ENCODE measurements at regions not wholly inside any gene's neighbourhood (a gene's known extent, or its start where the extent isn't known, plus 50 kb on each side); places are given as distances from the start of the nearest gene placed in this dataset.
"Not testable (repeated sequence)": the region's sequence is repeated elsewhere in the genome, so short reads cannot be mapped to it uniquely, and the experiment has no call there.

DNA sequence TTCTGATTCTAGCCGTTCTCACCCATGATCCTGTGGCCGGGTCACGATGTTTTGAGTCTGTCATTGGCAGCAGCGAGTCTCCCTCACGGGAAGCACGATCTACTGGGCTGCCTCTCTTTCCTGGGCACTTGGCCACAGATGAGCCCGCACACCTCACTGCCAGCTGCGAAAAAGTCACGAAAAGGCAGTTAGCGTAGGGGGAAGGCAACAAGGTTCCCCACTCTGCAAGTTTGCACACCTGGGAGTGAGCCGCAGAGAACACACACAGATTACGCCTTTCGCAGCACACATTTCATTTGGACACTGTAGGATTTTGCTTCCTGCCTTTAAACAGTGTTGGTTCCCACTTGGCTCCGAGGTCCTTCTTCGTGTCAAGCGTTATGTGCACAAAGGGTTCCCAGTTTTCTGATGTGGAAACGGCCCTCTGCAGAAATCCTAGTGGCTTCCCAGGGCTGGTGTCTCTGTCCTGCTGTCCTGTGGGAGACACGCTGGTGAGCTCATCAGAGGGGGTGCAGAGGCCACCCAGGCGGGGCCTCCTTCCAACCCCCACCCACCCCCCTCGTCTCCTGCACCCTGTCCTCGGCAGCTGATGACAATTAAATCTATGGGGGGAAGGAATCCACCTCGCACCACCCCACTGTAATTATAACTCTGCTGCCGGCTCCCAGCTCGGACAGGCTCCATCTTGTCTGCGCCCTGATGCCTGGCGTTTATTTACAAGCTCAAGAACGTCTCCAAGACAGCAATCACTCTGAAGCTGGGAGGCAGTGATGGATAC, 157.3 kb upstream of the SALL3 start:
- no peak for DNase-seq (ENCODE audit: low read depth)
- no peak overlapping the region for H3K4me3 ChIP-seq (ENCODE audit: low read depth, low read length)
- no peaks in the 10 kb centered on the region for H3K36me3 ChIP-seq (ENCODE audit: control insufficient read depth, insufficient read depth, low read length)
- TF ChIP-seq, protein P1, sequence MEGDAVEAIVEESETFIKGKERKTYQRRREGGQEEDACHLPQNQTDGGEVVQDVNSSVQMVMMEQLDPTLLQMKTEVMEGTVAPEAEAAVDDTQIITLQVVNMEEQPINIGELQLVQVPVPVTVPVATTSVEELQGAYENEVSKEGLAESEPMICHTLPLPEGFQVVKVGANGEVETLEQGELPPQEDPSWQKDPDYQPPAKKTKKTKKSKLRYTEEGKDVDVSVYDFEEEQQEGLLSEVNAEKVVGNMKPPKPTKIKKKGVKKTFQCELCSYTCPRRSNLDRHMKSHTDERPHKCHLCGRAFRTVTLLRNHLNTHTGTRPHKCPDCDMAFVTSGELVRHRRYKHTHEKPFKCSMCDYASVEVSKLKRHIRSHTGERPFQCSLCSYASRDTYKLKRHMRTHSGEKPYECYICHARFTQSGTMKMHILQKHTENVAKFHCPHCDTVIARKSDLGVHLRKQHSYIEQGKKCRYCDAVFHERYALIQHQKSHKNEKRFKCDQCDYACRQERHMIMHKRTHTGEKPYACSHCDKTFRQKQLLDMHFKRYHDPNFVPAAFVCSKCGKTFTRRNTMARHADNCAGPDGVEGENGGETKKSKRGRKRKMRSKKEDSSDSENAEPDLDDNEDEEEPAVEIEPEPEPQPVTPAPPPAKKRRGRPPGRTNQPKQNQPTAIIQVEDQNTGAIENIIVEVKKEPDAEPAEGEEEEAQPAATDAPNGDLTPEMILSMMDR (IDR thresholded peaks at IDR 0.05; ENCODE audit: insufficient read depth, low read length, poor library complexity, severe bottlenecking) = no peak
- H3K27me3 ChIP-seq (ENCODE audit: control insufficient read depth, insufficient read depth, low read length) = no peaks in the 10 kb centered on the region

DNA sequence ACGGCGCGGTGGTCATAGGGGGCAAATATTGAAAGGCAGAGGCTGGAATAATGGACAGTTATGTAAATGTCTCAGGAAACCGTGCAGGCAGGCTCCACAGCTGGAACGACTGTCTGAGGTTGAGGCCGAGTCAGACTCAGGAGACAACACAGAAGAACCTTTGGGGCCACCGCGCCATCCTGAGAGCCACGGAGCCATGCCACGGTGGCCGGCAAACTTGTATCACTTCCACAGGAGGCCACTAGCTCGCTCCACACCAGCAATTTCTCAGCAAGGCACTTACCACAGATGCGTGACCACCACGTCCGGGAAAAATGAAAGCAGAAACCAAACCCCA, 156.7 kb upstream of the SALL3 start:
- Histone ChIP-seq H3K4me3 (ENCODE audit: low read depth, low read length) (no peak overlapping the region), H3K27me3 (ENCODE audit: control insufficient read depth, insufficient read depth, low read length) (no peaks in the 10 kb centered on the region), H3K36me3 (ENCODE audit: control insufficient read depth, insufficient read depth, low read length) (no peaks in the 10 kb centered on the region)
- DNase-seq (ENCODE audit: low read depth) = no peak
- TF ChIP-seq, protein P1 (IDR thresholded peaks at IDR 0.05; ENCODE audit: insufficient read depth, low read length, poor library complexity, severe bottlenecking) = no peak

DNA sequence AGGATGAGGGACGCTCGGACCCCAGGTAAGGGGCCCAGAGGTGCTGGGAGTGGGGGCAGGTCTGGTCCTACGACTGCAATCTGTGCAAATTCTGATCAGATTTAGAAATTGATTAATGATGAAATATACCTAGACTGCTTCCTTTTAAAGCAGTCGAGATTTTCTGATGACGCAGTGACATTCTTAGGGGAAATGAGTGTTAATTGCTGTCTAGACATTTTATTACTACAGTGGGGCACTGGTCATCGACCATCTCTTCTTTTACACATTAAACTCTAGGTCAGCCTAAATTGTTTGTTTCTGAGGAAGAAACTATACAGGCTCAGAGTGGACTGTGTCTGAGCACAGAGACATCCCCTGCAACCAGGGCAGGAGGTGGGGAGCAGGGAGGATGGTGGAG, 154.4 kb upstream of the SALL3 start:
- TF ChIP-seq, protein P1 (IDR thresholded peaks at IDR 0.05; ENCODE audit: insufficient read depth, low read length, poor library complexity, severe bottlenecking) = no peak
- Histone ChIP-seq H3K4me3 (ENCODE audit: low read depth, low read length) (no peak overlapping the region), H3K36me3 (ENCODE audit: control insufficient read depth, insufficient read depth, low read length) (no peaks in the 10 kb centered on the region), H3K27me3 (ENCODE audit: control insufficient read depth, insufficient read depth, low read length) (no peaks in the 10 kb centered on the region)
- no peak for DNase-seq (ENCODE audit: low read depth)

DNA sequence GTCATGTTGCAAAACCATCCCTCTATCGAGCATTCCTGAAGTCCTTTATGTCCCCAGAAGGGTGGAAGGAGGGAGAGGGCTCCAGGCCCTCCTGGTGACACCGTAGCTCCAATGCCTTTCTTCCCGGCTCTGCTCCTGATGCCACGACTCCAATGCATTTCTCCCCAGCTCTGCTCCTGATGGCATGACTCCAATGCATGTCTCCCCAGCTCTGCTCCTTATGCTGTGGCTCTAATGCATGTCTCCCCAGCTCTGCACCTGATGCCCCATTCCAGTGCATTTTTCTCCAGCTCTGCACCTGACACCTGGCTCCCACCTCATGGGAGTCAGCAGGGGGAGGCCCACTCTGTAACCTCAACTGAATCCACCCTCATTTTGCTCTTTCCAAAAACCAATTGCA, 153.0 kb upstream of the SALL3 start:
- no peaks in the 10 kb centered on the region for H3K27me3 ChIP-seq (ENCODE audit: control insufficient read depth, insufficient read depth, low read length)
- TF ChIP-seq, protein P1 (IDR thresholded peaks at IDR 0.05; ENCODE audit: insufficient read depth, low read length, poor library complexity, severe bottlenecking) = no peak
- no peak for DNase-seq (ENCODE audit: low read depth)
- no peak overlapping the region for H3K4me3 ChIP-seq (ENCODE audit: low read depth, low read length)
- no peaks in the 10 kb centered on the region for H3K36me3 ChIP-seq (ENCODE audit: control insufficient read depth, insufficient read depth, low read length)

DNA sequence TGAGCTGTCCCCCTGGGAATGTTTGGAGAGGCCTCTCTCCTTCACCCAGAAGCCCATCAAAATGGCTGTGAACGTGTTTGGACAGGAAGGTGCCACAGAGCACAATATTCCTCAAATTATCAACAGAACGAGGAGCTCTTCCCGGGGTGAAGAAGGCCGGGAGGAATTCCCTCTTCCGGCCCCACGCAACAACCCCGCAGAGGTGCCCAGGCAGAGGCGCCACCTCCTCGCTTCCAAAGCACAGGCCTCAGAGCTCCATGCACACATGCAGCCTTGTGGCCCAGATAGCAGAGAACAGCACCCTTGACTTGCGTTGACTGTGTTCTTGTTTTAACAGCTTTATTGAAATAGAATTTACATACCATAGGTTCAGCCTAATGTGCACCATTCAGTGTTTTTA, 152.5 kb upstream of the SALL3 start:
- no peaks in the 10 kb centered on the region for H3K36me3 ChIP-seq (ENCODE audit: control insufficient read depth, insufficient read depth, low read length)
- TF ChIP-seq, protein P1 (IDR thresholded peaks at IDR 0.05; ENCODE audit: insufficient read depth, low read length, poor library complexity, severe bottlenecking) = no peak
- no peak overlapping the region for H3K4me3 ChIP-seq (ENCODE audit: low read depth, low read length)
- no peak for DNase-seq (ENCODE audit: low read depth)
- H3K27me3 ChIP-seq (ENCODE audit: control insufficient read depth, insufficient read depth, low read length) = no peaks in the 10 kb centered on the region

DNA sequence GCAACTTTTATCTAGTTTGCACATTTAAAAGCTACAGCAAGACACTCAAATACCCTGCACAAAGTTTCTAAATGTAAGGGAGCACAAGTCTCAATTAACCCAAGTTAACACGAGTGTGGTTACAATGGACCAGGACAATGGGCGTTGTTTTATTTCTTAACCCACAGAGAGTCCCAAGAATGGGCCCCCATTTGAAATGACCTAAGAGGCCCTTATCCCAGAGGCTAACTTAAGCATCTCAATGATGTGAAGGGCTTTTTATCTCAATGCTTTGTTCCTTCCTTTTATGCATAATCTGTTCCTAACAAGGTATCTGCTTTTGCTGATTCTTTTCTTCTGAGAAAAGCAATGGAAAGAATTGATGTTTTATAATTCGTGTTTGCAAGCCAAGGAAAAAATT, 151.5 kb upstream of the SALL3 start:
- TF ChIP-seq, protein P1 (IDR thresholded peaks at IDR 0.05; ENCODE audit: insufficient read depth, low read length, poor library complexity, severe bottlenecking) = no peak
- H3K27me3 ChIP-seq (ENCODE audit: control insufficient read depth, insufficient read depth, low read length) = no peaks in the 10 kb centered on the region
- no peak for DNase-seq (ENCODE audit: low read depth)

DNA sequence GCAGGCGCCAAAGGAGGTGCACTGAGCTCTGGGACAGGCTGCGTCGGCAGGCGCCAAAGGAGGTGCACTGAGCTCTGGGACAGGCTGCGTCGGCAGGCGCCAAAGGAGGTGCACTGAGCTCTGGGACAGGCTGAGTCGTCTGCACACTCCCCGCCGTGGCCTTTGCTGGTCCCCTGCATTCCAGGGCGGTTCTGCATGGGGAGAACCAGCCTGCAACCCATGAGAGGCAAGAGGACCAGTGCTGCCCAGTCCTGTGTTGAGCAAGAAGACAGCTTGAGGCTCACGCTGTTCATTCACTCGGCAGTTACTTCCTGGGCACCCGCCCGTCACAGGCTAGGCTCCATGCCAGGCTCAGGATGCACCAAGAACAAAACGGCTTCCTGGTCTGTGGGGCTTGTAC, 150.6 kb upstream of the SALL3 start:
- H3K4me3 ChIP-seq (ENCODE audit: low read depth, low read length); DNase-seq (ENCODE audit: low read depth); H3K27me3 ChIP-seq (ENCODE audit: control insufficient read depth, insufficient read depth, low read length); H3K36me3 ChIP-seq (ENCODE audit: control insufficient read depth, insufficient read depth, low read length): not testable (repeated sequence)

More for the DNA sequence above, 151.5 kb upstream of the SALL3 start:
- no peaks in the 10 kb centered on the region for H3K36me3 ChIP-seq (ENCODE audit: control insufficient read depth, insufficient read depth, low read length)
- no peak overlapping the region for H3K4me3 ChIP-seq (ENCODE audit: low read depth, low read length)
